Vagina (tissue), 2 donors: ENCODE measurements at regions not wholly inside any gene's neighbourhood (a gene's known extent, or its start where the extent isn't known, plus 50 kb on each side); places are given as distances from the start of the nearest gene placed in this dataset.

Source experiments
- DNase-seq, 2 donors: peaks; one replicate each; pipeline ENCODE4 v3.0.0-alpha.2; 2017; ENCODE audit errors: extremely low spot score in 2 of 2
- H3K27ac ChIP-seq: fragments of 200-600 bp; sonication (generic); one replicate; pipeline ENCODE4 v1.5.1; 2019
- H3K27me3 ChIP-seq: fragments of 200-600 bp; sonication (generic); one replicate; pipeline ENCODE4 v1.5.1; 2019
- H3K36me3 ChIP-seq, 2 donors: fragments of 200-600 bp; sonication (generic); one replicate each; pipeline ENCODE4 v1.5.1; 2017 to 2019
- H3K4me1 ChIP-seq: fragments of 200-600 bp; sonication (generic); one replicate; pipeline ENCODE4 v1.5.1; 2019
- H3K4me3 ChIP-seq, 2 donors: fragments of 200-600 bp; sonication (generic); 1 replicate in 1 of 2; 2 replicates in 1 of 2; pipeline ENCODE4 v1.5.1; 2016 to 2019
- H3K9me3 ChIP-seq: fragments of 200-600 bp; sonication (generic); one replicate; pipeline ENCODE4 v1.5.1; 2019
- CTCF ChIP-seq, 3 experiments: fragments of 450-650 bp in 2 of 3; fragments of 200-600 bp in 1 of 3; sonication (generic) in 1 of 3; IDR thresholded peaks; one replicate each; pipeline ENCODE4 v1.5.1; 2017 to 2019; ENCODE audit warnings: antibody characterized with exemption in 3 of 3, mild to moderate bottlenecking in 2 of 3, moderate library complexity in 2 of 3
- POLR2A ChIP-seq, 2 donors: fragments of 450-650 bp; IDR thresholded peaks; one replicate each; pipeline ENCODE4 v1.6.1; 2017; ENCODE audit warnings: antibody characterized with exemption in 2 of 2, mild to moderate bottlenecking in 2 of 2, moderate library complexity in 2 of 2
- POLR2AphosphoS5 ChIP-seq, 2 donors: sonication (generic); formaldehyde crosslinking; IDR thresholded peaks; one replicate each; pipeline ENCODE4 v1.9.0; 2017; ENCODE audit warnings: antibody characterized with exemption in 2 of 2, mild to moderate bottlenecking in 2 of 2, low read depth in 1 of 2; ENCODE audit not compliant: insufficient read depth in 1 of 2
- intact Hi-C: fragments of 100-400 bp; cut with DNase I; formaldehyde crosslinking; loops from one replicate; pipeline ENCODE4 v1.15.1; 2023

- no peak overlapping the region for H3K4me3 ChIP-seq
- H3K27ac ChIP-seq, result no peak overlapping the region
- no peak for DNase-seq
Measured at GRCh38 chr12:33588725-33589405, 149.2 kb upstream of the SYT10 start.

GRCh38 chr12:33589576-33590114 lies 150.0 kb upstream of the SYT10 start:
- no peak for TF ChIP-seq POLR2A (IDR thresholded peaks at IDR 0.05)
- no peak for TF ChIP-seq CTCF (IDR thresholded peaks at IDR 0.05)
- no peak for TF ChIP-seq POLR2AphosphoS5 (IDR thresholded peaks at IDR 0.05; ENCODE audit: insufficient read depth in 1 of 2, low read depth in 1 of 2)

More at GRCh38 chr12:33588725-33589405, 149.2 kb upstream of the SYT10 start:
- Histone ChIP-seq H3K36me3 (no peaks in the 10 kb centered on the region), H3K4me1 (peaks cover 6% of the 10 kb centered on the region), H3K9me3 (no peaks in the 10 kb centered on the region), H3K27me3 (no peaks in the 10 kb centered on the region)
- TF ChIP-seq POLR2A (IDR thresholded peaks at IDR 0.05), result no peak
- no peak for TF ChIP-seq CTCF (IDR thresholded peaks at IDR 0.05)
- TF ChIP-seq POLR2AphosphoS5 (IDR thresholded peaks at IDR 0.05; ENCODE audit: insufficient read depth in 1 of 2, low read depth in 1 of 2), result no peak
- intact Hi-C loops, result no loop called here

GRCh38 chr12:33593753-33594152 lies 154.1 kb upstream of the SYT10 start:
- DNase-seq, result no peak
- no peak for TF ChIP-seq POLR2A (IDR thresholded peaks at IDR 0.05)
- Histone ChIP-seq H3K36me3 (no peaks in the 10 kb centered on the region), H3K4me1 (no peaks in the 10 kb centered on the region), H3K4me3 (no peak overlapping the region), H3K9me3 (no peaks in the 10 kb centered on the region), H3K27ac (no peak overlapping the region), H3K27me3 (no peaks in the 10 kb centered on the region)
- intact Hi-C loops, result no loop called here

More at GRCh38 chr12:33589576-33590114, 150.0 kb upstream of the SYT10 start:
- no peaks in the 10 kb centered on the region for H3K27me3 ChIP-seq
- H3K4me3 ChIP-seq, result no peak overlapping the region
- intact Hi-C loops, result no loop called here
- H3K4me1 ChIP-seq, result peaks cover 6% of the 10 kb centered on the region
- no peak overlapping the region for H3K27ac ChIP-seq
- no peaks in the 10 kb centered on the region for H3K9me3 ChIP-seq
- DNase-seq, result no peak
- no peaks in the 10 kb centered on the region for H3K36me3 ChIP-seq

- Histone ChIP-seq H3K27me3 (no peaks in the 10 kb centered on the region), H3K4me1 (no peaks in the 10 kb centered on the region), H3K36me3 (no peaks in the 10 kb centered on the region), H3K9me3 (no peaks in the 10 kb centered on the region), H3K27ac (no peak overlapping the region), H3K4me3 (no peak overlapping the region)
- intact Hi-C loops, result no loop called here
- DNase-seq, result no peak
- TF ChIP-seq POLR2A (IDR thresholded peaks at IDR 0.05) (no peak), POLR2AphosphoS5 (IDR thresholded peaks at IDR 0.05; ENCODE audit: insufficient read depth in 1 of 2, low read depth in 1 of 2) (no peak), CTCF (IDR thresholded peaks at IDR 0.05) (no peak)
Measured at GRCh38 chr12:33596061-33596460, 156.4 kb upstream of the SYT10 start.

GRCh38 chr12:33596814-33597213 lies 157.2 kb upstream of the SYT10 start:
- Histone ChIP-seq H3K27me3 (no peaks in the 10 kb centered on the region), H3K4me3 (no peak overlapping the region), H3K9me3 (no peaks in the 10 kb centered on the region), H3K27ac (no peak overlapping the region), H3K36me3 (no peaks in the 10 kb centered on the region), H3K4me1 (no peaks in the 10 kb centered on the region)
- no peak for DNase-seq
- TF ChIP-seq POLR2AphosphoS5 (IDR thresholded peaks at IDR 0.05; ENCODE audit: insufficient read depth in 1 of 2, low read depth in 1 of 2) (no peak), CTCF (IDR thresholded peaks at IDR 0.05) (no peak), POLR2A (IDR thresholded peaks at IDR 0.05) (no peak)
- intact Hi-C loops, result no loop called here
